HG03565 (cell line): ENCODE measurements at regions not wholly inside any gene's neighbourhood (a gene's known extent, or its start where the extent isn't known, plus 50 kb on each side); places are given as distances from the start of the nearest gene placed in this dataset.

ENCODE experiments used
- ATAC-seq: cut with Tn5 transposase; IDR thresholded peaks from one replicate; pipeline ENCODE4 v1.9.1; 2021; ENCODE audit warnings: mild to moderate bottlenecking, moderate library complexity; ENCODE audit not compliant: unreplicated experiment

DNA sequence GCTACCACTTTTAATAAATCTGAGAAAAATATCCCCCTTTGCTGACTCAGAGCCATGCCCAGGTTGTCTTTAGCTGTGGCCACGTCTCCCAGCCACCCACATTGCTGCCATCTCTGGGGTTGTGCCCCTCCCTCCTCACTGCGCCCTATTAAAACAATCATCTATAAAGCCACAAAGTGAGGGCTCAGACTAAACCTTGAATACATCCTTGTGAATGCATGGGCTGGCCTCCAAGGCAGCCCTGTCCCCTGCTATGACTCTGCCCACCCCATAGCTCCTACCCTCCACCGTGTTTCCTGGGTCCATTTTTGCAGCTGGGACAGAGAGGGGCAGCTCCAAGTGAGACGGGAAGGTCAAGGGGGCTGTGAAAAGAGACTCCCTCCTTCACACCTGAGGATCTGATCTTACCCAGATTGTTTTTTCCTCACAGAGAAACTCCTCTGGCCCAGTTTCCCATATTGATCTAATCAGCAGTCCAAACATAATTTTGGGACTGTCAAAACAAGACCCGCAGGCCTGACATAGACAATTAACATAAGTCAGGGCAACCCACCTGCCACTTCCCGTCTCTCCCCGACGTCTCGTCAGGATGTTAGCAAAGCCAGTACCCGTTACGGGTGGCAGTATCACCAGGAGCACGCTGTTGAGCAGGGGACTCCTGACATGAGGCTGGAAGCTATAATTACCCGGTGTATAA lies 199.0 kb downstream of the KATNAL1 start:
- no peak for ATAC-seq

DNA sequence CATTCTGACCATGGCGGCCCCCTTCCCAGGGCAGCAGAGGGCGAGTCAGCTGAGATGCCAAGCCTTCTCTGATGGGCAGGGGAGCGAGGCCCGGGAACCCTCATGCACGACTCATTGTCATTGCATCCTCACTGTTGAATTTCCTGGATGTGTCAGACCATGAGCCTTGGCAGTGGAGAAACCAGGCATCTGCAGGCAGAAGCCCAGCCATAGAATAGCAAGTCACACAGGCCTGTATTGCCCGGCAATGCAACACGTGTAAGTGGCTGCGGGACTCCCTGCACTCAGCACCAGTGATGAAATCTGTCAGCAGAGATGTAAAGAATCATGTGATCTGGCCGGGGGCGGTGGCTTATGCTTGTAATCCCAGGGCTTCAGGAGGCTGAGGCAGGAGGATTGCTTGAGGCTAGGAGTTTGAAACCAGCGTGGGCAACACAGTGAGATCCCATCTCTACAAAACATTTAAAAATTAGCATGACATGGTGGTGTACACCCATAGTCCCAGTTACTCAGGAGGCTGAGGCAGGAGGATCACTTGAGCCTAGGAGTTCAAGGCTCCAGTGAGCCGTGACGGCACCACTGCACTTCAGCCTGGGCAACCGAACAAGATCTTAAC lies 199.7 kb downstream of the KATNAL1 start:
- no peak for ATAC-seq

DNA sequence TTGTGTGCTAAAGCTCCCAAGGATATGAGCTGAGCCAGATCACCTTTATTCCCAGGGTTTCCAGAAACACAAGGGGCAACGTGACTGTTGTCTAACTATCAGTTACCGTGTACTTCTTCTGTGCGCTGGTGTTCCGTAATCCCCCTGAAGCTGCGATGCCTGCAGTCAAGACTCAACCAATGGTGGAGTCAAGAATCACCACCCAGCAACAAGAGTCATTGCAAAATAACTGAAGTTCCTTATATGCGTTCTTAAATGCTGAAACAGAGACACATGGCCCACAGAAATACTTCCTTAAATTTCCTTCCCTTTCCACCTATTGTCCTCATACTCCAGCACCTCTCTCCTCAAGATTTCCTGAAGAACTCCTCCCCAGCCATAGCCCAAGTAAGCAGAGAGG lies 200.2 kb downstream of the KATNAL1 start:
- no peak for ATAC-seq

- ATAC-seq: no peak
Observed at GRCh38 chr13:30105381-30105780, 202.0 kb downstream of the KATNAL1 start.

- no peak for ATAC-seq
Observed at GRCh38 chr13:30103161-30103840, 204.1 kb downstream of the KATNAL1 start.

GRCh38 chr13:30100226-30100625 lies 207.1 kb downstream of the KATNAL1 start:
- ATAC-seq: no peak

- no peak for ATAC-seq
Observed at GRCh38 chr13:30097701-30098100, 209.7 kb downstream of the KATNAL1 start.

DNA sequence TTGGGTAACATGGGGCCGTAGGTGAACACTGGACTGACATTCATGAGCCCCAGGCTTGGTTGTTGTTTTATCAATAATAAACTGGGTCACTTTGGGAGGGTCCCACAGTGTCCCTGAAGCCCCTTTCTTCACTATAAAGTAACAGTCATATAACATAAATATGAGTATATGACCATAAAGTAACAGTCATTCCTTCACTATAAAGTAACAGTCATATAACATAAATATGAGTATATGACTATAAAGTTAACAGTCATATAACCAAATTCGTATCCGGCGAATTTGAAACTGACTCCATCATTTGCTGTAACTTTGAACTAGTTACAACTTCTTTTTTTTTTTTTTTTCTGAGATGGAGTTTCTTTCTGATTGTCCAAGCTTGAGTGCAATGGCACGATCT lies 210.3 kb downstream of the KATNAL1 start:
- ATAC-seq: no peak

DNA sequence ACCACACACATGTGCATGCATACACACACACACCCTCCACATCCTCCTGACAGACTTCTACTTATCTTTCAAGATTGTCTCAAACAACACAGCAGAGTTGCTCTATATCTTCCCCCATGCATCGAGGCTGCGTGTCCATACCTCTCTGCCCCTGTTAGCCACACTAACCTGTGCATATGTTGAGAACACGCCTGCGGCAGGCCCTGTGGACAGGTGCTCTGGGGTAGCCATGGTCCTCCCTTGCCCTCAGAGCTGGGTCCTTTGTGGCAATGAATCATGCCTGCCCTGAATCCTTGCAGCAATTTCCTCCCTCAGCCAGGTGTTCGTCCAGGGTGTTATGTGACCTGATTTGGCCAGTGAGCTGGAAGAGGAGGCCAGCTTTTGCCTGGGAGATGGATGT lies 213.3 kb downstream of the KATNAL1 start:
- ATAC-seq: no peak

GRCh38 chr13:30093236-30093635 lies 214.1 kb downstream of the KATNAL1 start:
- ATAC-seq: no peak

DNA sequence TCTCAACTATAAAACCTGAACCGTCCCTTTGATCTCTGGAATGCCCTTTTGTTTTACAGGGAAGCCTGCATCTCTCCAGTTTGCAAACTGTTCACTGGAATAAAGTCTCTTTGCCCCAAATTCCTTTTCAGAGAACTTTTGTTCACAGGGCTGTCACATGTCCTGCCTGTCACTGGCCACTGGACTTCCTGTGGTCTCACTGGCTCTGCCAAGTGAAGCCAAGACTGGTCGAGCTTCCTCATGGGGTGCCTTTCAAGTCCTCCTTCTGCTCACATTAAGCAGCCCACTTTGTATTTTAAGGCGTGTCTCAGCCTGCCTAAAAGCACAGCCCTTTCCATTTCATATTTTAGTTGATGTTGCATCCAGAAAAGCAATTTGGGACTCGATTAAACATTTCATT lies 215.7 kb downstream of the KATNAL1 start:
- ATAC-seq: no peak

DNA sequence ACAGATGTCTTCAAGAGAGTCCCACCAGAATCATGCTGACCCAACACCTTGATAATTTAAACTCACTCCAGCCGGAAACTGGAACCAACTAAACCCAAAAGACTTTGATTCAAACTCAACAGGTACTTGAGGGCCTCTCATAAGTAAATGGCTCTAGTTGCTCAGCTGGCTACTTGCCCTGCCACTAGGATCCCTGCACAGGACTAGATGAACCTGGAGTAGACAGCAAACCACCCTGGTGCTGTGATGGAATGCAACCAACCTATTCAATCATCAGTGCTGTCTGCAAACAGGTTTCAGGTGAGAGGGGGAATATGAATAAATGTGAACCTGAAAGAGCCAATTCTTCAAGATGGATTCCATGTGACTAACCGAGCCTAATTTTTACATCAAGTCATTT lies 216.3 kb downstream of the KATNAL1 start:
- ATAC-seq: no peak

- ATAC-seq: no peak
Observed at GRCh38 chr13:30088312-30088855, 219.0 kb downstream of the KATNAL1 start.

GRCh38 chr13:30085087-30085486 lies 222.3 kb downstream of the KATNAL1 start:
- no peak for ATAC-seq

DNA sequence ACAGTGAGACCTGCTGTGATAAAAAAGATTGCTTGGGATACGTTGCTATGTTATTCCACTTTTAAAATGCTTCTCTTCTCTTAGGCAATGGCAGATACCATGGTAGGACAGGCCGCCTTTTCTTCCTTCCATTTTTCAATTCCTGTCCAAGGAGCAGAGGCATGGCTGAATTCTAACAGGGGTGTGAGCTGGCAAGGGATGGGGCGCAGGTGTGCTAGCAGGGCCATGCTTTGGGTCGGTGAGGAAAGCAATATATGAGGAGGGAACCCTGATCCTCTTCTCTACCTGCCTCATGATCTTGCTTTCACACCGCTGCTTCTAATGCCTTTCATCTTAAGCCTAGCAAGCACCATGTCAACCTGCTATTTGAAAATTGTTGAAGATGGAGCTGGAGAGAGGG lies 225.0 kb downstream of the KATNAL1 start:
- ATAC-seq: no peak

DNA sequence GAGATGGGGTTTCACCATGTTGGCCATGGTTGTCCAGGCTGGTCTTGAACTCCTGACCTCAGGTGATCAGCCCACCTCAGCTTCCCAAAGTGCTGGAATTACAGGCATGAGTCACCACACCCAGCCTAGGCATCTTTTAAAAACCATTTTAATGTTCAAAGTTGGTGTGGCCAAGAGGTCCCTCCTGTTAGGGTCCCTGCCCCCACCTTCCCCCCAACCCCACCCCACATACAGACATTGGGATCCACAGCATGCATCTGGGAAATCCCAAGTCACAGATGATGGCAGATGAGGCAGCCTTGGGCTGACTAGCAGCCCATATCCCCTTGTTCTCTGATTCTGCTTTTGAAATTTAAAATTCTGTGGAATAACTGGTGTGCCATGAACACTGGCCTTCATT lies 226.0 kb downstream of the KATNAL1 start:
- ATAC-seq: no peak

DNA sequence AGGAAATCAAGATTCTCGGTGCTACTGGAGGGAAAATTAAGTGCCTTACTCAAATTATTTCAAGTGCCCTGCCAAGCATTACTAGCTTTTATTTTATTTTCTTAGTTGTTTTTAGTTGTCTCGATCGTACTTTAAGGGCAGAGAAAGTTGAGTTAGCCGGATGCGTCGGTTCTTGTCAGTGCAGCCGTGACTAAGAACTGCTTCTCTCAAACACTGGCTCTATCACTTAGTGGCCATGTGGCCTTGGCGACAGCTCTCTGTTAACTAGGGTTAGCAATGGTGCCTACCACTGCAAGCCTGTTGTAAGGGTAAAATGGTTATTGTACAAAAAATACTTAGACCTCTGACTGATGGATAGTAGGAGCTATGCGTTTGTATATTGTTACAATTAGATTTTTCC lies 227.8 kb downstream of the KATNAL1 start:
- ATAC-seq: no peak

- no peak for ATAC-seq
Observed at GRCh38 chr13:30078059-30078458, 227.6 kb upstream of the UBL3 start.

GRCh38 chr13:30077240-30077735 lies 226.9 kb upstream of the UBL3 start:
- no peak for ATAC-seq

GRCh38 chr13:30074955-30075614 lies 224.7 kb upstream of the UBL3 start:
- ATAC-seq: no peak

DNA sequence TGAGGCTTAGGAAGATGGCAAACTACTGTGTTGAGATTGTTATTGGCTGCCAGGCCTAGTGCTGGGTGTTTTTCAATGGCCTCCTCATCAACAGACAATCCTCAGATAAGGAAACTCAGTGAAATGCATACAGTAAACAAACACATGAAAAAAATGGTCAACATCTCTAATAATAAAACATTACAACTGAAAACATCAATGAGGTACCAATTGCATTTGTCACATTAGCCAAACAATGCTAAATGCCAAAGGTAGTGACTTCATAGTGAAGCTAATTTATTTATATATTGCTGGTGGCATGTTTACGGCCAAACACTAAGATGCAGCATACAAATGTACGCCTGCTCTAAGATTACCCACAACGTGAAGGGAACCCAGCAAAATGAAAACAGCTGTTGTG lies 224.0 kb upstream of the UBL3 start:
- no peak for ATAC-seq
